H1 (cell line): ENCODE measurements at regions not wholly inside any gene's neighbourhood (a gene's known extent, or its start where the extent isn't known, plus 50 kb on each side); places are given as distances from the start of the nearest gene placed in this dataset.

Source experiments
- ASH2L ChIP-seq: fragments of 200-600, 300-600 bp; sonication (generic); IDR thresholded peaks from one replicate; pipeline ENCODE4 v1.7.1; 2017; ENCODE audit warnings: low read length
- CHD1 ChIP-seq: IDR thresholded peaks from 2 replicates; pipeline ENCODE4 v1.6.1; 2012; ENCODE audit warnings: low read depth, low read length, improper control_type of control experiment
- HDAC2 ChIP-seq, 2 experiments: fragments of 300-600 bp in 1 of 2; sonication (generic) in 1 of 2; IDR thresholded peaks; 2 replicates each; pipeline ENCODE4 v1.6.1; 2011 to 2012; ENCODE audit warnings: low read depth in 2 of 2, low read length in 2 of 2, mild to moderate bottlenecking in 2 of 2, moderate library complexity in 2 of 2, borderline replicate concordance in 1 of 2, inconsistent platforms in 1 of 2
- RBBP5 ChIP-seq: IDR thresholded peaks from 2 replicates; pipeline ENCODE4 v1.7.1; 2012; ENCODE audit warnings: low read depth, mild to moderate bottlenecking, inconsistent platforms, low read length, moderate library complexity, borderline replicate concordance
- SIN3A ChIP-seq, 2 experiments: IDR thresholded peaks in 1 of 2; conservative IDR thresholded peaks in 1 of 2; 2 replicates each; pipeline ENCODE4 v1.6.1; 2011 to 2012; ENCODE audit warnings: low read length in 2 of 2, improper control_type of control experiment in 1 of 2, low read depth in 1 of 2, mild to moderate bottlenecking in 1 of 2
- TAF1 ChIP-seq: IDR thresholded peaks from 2 replicates; pipeline ENCODE4 v1.6.1; 2011; ENCODE audit warnings: mild to moderate bottlenecking, low read depth, low read length

GRCh38 chr6:18330548-18331081 is 56.5 kb upstream of the RNF144B start (continued):
- TF ChIP-seq CHD1 (no peak), HDAC2 (IDR thresholded peaks at IDR 0.05; ENCODE audit: borderline replicate concordance in 1 of 2, low read depth in 2 of 2, low read length in 2 of 2) (no peak), TAF1 (no peak), ASH2L (no peak), SIN3A (conservative IDR thresholded peaks at IDR 0.05 in 1 of 2, IDR thresholded peaks at IDR 0.05 in 1 of 2; ENCODE audit: low read depth in 1 of 2, low read length in 2 of 2) (no peak), RBBP5 (no peak)
